H1 (cell line): ENCODE measurements at regions not wholly inside any gene's neighbourhood (a gene's known extent, or its start where the extent isn't known, plus 50 kb on each side); places are given as distances from the start of the nearest gene placed in this dataset.

Experiments
- CTCF ChIA-PET: fragments of 300-600 bp; sonication (Branson Sonifier 250); formaldehyde crosslinking; loops from one replicate; lab custom pipeline; 2021; ENCODE audit not compliant: partially characterized antibody; lab: Charles Lee
- POLR2A ChIA-PET: fragments of 300-600 bp; sonication (Branson Sonifier 250); formaldehyde crosslinking; loops from one replicate; lab custom pipeline; 2021; ENCODE audit warnings: inconsistent platforms; ENCODE audit not compliant: partially characterized antibody; lab: Charles Lee
- DNase-seq, 2 experiments: peaks; one replicate each; pipeline versions ENCODE4 v3.0.0 to v3.0.0-alpha.2; 2010 to 2022; ENCODE audit warnings: low spot score in 2 of 2, low read depth in 1 of 2, mixed read lengths in 1 of 2
- FAIRE-seq: peaks from 2 replicates; lab custom pipeline; 2011; peaks lifted over from hg19 to GRCh38; lab: Jason Lieb, UNC
- H2AFZ ChIP-seq: 2 replicates; pipeline ENCODE4 v1.8.1; 2012; ENCODE audit warnings: low read length, inconsistent platforms
- H2AK5ac ChIP-seq: 2 replicates; pipeline ENCODE4 v1.6.1; 2013; ENCODE audit warnings: low read depth, low read length
- H2BK120ac ChIP-seq: replicated peaks from 2 replicates; pipeline ENCODE3; 2013; ENCODE audit warnings: low read depth, low read length, inconsistent platforms
- H2BK12ac ChIP-seq: 2 replicates; pipeline ENCODE4 v1.6.1; 2013; ENCODE audit warnings: low read depth, low read length
- H2BK15ac ChIP-seq: 2 replicates; pipeline ENCODE4 v1.6.1; 2013; ENCODE audit warnings: low read length
- H2BK20ac ChIP-seq: 2 replicates; pipeline ENCODE4 v1.6.1; 2013; ENCODE audit warnings: low read length
- H2BK5ac ChIP-seq: 2 replicates; pipeline ENCODE4 v1.6.1; 2013; ENCODE audit warnings: low read depth, low read length
- H3K14ac ChIP-seq: 2 replicates; pipeline ENCODE4 v1.6.1; 2013; ENCODE audit warnings: inconsistent platforms; ENCODE audit not compliant: insufficient read length
- H3K18ac ChIP-seq: 2 replicates; pipeline ENCODE4 v1.6.1; 2013; ENCODE audit warnings: low read length; ENCODE audit errors: extremely low read depth
- H3K23ac ChIP-seq: 2 replicates; pipeline ENCODE4 v1.6.1; 2013; ENCODE audit warnings: inconsistent platforms; ENCODE audit not compliant: insufficient read length
- H3K23me2 ChIP-seq: 2 replicates; pipeline ENCODE4 v1.6.1; 2013; ENCODE audit warnings: low read depth, low read length
- H3K27ac ChIP-seq: 2 replicates; pipeline ENCODE4 v1.6.1; 2011; ENCODE audit warnings: low read depth, low read length, inconsistent platforms
- H3K27me3 ChIP-seq, 4 experiments: replicated peaks in 1 of 4; 1 replicate in 1 of 4; 2 replicates in 3 of 4; pipeline versions ENCODE4 v1.6.1 to v1.8.1; 2011 to 2013; ENCODE audit warnings: low read length in 3 of 4, mild to moderate bottlenecking in 3 of 4, inconsistent platforms in 2 of 4, mixed read lengths in 2 of 4, moderate library complexity in 1 of 4; ENCODE audit not compliant: control insufficient read depth in 3 of 4, insufficient read depth in 3 of 4; ENCODE audit errors: extremely low read depth in 1 of 4
- H3K36me3 ChIP-seq, 4 experiments: 2 replicates each; pipeline versions ENCODE4 v1.6.1 to v1.8.1; 2011 to 2013; ENCODE audit warnings: mild to moderate bottlenecking in 4 of 4, low read length in 3 of 4, moderate library complexity in 2 of 4, control low read depth in 1 of 4, inconsistent platforms in 1 of 4; ENCODE audit not compliant: insufficient read depth in 4 of 4, control insufficient read depth in 2 of 4
- H3K4ac ChIP-seq: replicated peaks from 2 replicates; pipeline ENCODE3; 2013; ENCODE audit warnings: low read length, low read depth, mixed read lengths, inconsistent platforms; ENCODE audit not compliant: insufficient read length
- H3K4me1 ChIP-seq, 4 experiments: replicated peaks in 1 of 4; 1 replicate in 1 of 4; 2 replicates in 3 of 4; pipeline versions ENCODE4 v1.6.1 to v1.8.1; 2011 to 2013; ENCODE audit warnings: low read length in 3 of 4, inconsistent platforms in 2 of 4, mixed read lengths in 1 of 4; ENCODE audit not compliant: insufficient read depth in 4 of 4, control insufficient read depth in 3 of 4
- H3K4me2 ChIP-seq, 2 experiments: 2 replicates each; pipeline versions ENCODE4 v1.6.1 to v1.8.1; 2011 to 2013; ENCODE audit warnings: low read depth in 2 of 2, low read length in 2 of 2, control low read depth in 1 of 2, inconsistent platforms in 1 of 2, mild to moderate bottlenecking in 1 of 2; ENCODE audit not compliant: insufficient read depth in 1 of 2
- H3K4me3 ChIP-seq, 4 experiments: fragments of 200-600, 300-600 bp in 1 of 4; sonication (generic), shearing (Covaris generic), sonication (Bioruptor Twin) in 1 of 4; 2 replicates each; pipeline versions ENCODE4 v1.5.1 to v1.8.1; 2011 to 2016; ENCODE audit warnings: low read length in 4 of 4, low read depth in 3 of 4, control low read depth in 2 of 4, inconsistent platforms in 2 of 4, mild to moderate bottlenecking in 2 of 4, mixed read lengths in 1 of 4, moderate library complexity in 1 of 4; ENCODE audit not compliant: insufficient read depth in 2 of 4; ENCODE audit errors: extremely low read depth in 1 of 4
- H3K56ac ChIP-seq: replicated peaks from 2 replicates; pipeline ENCODE3; 2013; ENCODE audit warnings: low read depth, mild to moderate bottlenecking, mixed read lengths, low read length, inconsistent platforms; ENCODE audit not compliant: insufficient read length
- H3K79me1 ChIP-seq: 2 replicates; pipeline ENCODE4 v1.6.1; 2013; ENCODE audit warnings: low read depth, low read length, control low read depth
- H3K79me2 ChIP-seq, 2 experiments: 2 replicates each; pipeline versions ENCODE4 v1.6.1 to v1.8.1; 2012 to 2013; ENCODE audit warnings: low read length in 2 of 2, mild to moderate bottlenecking in 2 of 2, inconsistent platforms in 1 of 2; ENCODE audit not compliant: insufficient read depth in 2 of 2, control insufficient read depth in 1 of 2
- H3K9ac ChIP-seq, 4 experiments: replicated peaks in 1 of 4; 1 replicate in 1 of 4; 2 replicates in 3 of 4; pipeline versions ENCODE4 v1.6.1 to v1.8.1; 2011 to 2013; ENCODE audit warnings: low read depth in 3 of 4, low read length in 3 of 4, control low read depth in 2 of 4, mild to moderate bottlenecking in 2 of 4, moderate library complexity in 2 of 4, inconsistent platforms in 1 of 4; ENCODE audit errors: extremely low read depth in 1 of 4
- H3K9me3 ChIP-seq, 2 experiments: 2 replicates each; pipeline versions ENCODE4 v1.6.1 to v1.8.1; 2012 to 2013; ENCODE audit warnings: mild to moderate bottlenecking in 2 of 2, moderate library complexity in 2 of 2, control low read depth in 1 of 2, inconsistent platforms in 1 of 2, low read depth in 1 of 2, low read length in 1 of 2, mixed read lengths in 1 of 2; ENCODE audit not compliant: insufficient read depth in 2 of 2
- H4K20me1 ChIP-seq, 2 experiments: replicated peaks in 1 of 2; 2 replicates each; pipeline versions ENCODE3 to v1.8.1; 2011 to 2013; ENCODE audit warnings: inconsistent platforms in 2 of 2, low read length in 2 of 2, mild to moderate bottlenecking in 1 of 2; ENCODE audit not compliant: insufficient read depth in 2 of 2, control insufficient read depth in 1 of 2
- H4K5ac ChIP-seq: 2 replicates; pipeline ENCODE4 v1.6.1; 2013; ENCODE audit warnings: low read length, low read depth, mixed read lengths, inconsistent platforms; ENCODE audit not compliant: insufficient read length
- H4K8ac ChIP-seq: 2 replicates; pipeline ENCODE4 v1.8.0; 2013; ENCODE audit warnings: mild to moderate bottlenecking, moderate library complexity, low read length, inconsistent platforms; ENCODE audit not compliant: insufficient read depth; ENCODE audit errors: extremely low read depth
- H4K91ac ChIP-seq: replicated peaks from 2 replicates; pipeline ENCODE3; 2013; ENCODE audit warnings: low read length, mixed read lengths, inconsistent platforms; ENCODE audit not compliant: insufficient read length
- ATF3 ChIP-seq: IDR thresholded peaks from 2 replicates; pipeline ENCODE4 v1.6.1; 2011; ENCODE audit warnings: low read depth, mild to moderate bottlenecking, low read length; ENCODE audit not compliant: insufficient read depth
- BRCA1 ChIP-seq: IDR thresholded peaks from 2 replicates; pipeline ENCODE4 v1.6.1; 2012; ENCODE audit warnings: low read depth, low read length, improper control_type of control experiment
- CHD1 ChIP-seq: IDR thresholded peaks from 2 replicates; pipeline ENCODE4 v1.6.1; 2012; ENCODE audit warnings: low read depth, low read length, improper control_type of control experiment
- CTBP2 ChIP-seq: IDR thresholded peaks from 2 replicates; pipeline ENCODE4 v1.7.0; 2011; ENCODE audit warnings: borderline replicate concordance, mild to moderate bottlenecking, moderate library complexity, mixed read lengths, low read length; ENCODE audit not compliant: insufficient read depth, insufficient read length
- EP300 ChIP-seq, 2 experiments: IDR thresholded peaks; 1 replicate in 1 of 2; 2 replicates in 1 of 2; pipeline ENCODE4 v1.6.1; 2011 to 2012; ENCODE audit warnings: low read depth in 2 of 2, low read length in 2 of 2, mild to moderate bottlenecking in 2 of 2, borderline replicate concordance in 1 of 2, inconsistent platforms in 1 of 2, moderate library complexity in 1 of 2
- JUN ChIP-seq: IDR thresholded peaks from 2 replicates; pipeline ENCODE4 v1.6.1; 2011; ENCODE audit warnings: low read depth, mild to moderate bottlenecking, improper control_type of control experiment, low read length
- PHF8 ChIP-seq: fragments of 200-600 bp; sonication (generic); conservative IDR thresholded peaks from 2 replicates; pipeline ENCODE4 v1.7.1; 2012; ENCODE audit warnings: low read depth, mild to moderate bottlenecking, inconsistent platforms, low read length, moderate library complexity
- POU5F1 ChIP-seq: IDR thresholded peaks from 2 replicates; pipeline ENCODE4 v1.6.1; 2011; ENCODE audit warnings: low read depth, mild to moderate bottlenecking, low read length, moderate library complexity
- SP4 ChIP-seq: IDR thresholded peaks from 2 replicates; pipeline ENCODE4 v1.6.1; 2012; ENCODE audit warnings: low read length, inconsistent platforms
- WGBS, 2 experiments: shearing (Covaris generic) in 1 of 2; methylation state at CpG; one replicate each; pipeline versions ENCODE4 v1.1.6 to v1.1.7; 2013 to 2015; ENCODE audit warnings: low lambda C conversion rate in 2 of 2, mixed read lengths in 2 of 2, inconsistent platforms in 1 of 2, low coverage in 1 of 2, missing lambda C conversion rate in 1 of 2; ENCODE audit not compliant: insufficient replicate concordance in 2 of 2, insufficient coverage in 1 of 2, insufficient read length in 1 of 2; ENCODE audit errors: extremely low coverage in 1 of 2, missing lambda C conversion rate in 1 of 2; 5-methylcytosine and 5-hydroxymethylcytosine counted together

- Histone ChIP-seq H3K9ac (no peak overlapping the region), H3K27ac (peak overlapping the region; percentile 44; the same call in 1 of the 2 replicates), H2BK12ac (no peak overlapping the region), H2BK120ac (peak overlapping the region; percentile 35), H4K20me1 (peaks cover 0 to 2% of the 10 kb centered on the region in 2 experiments), H2AFZ (no peak overlapping the region), H3K27me3 (no peaks in the 10 kb centered on the region), H3K4me1 (peaks cover 3 to 37% (median 17%) of the 10 kb centered on the region in 4 experiments), H3K9me3 (no peaks in the 10 kb centered on the region), H4K8ac (no peak overlapping the region), H3K4ac (no peak overlapping the region), H2BK20ac (no peak overlapping the region), H2BK15ac (peak overlapping the region; percentile 76; the same call in 1 of the 2 replicates), H3K56ac (no peak overlapping the region), H3K23me2 (no peaks in the 10 kb centered on the region), H2BK5ac (no peak overlapping the region), H3K36me3 (peaks cover 0 to 3% (median 0%) of the 10 kb centered on the region in 4 experiments; a peak in 1 of 8 replicates), H3K14ac (no peak overlapping the region), H3K79me1 (peaks cover 4% of the 10 kb centered on the region), H3K4me3 (no peak overlapping the region), H3K79me2 (peaks cover 3 to 92% of the 10 kb centered on the region in 2 experiments), H3K18ac (no peak overlapping the region), H3K4me2 (no peak overlapping the region; a peak in 1 of 4 replicates), H3K23ac (no peak overlapping the region), H4K91ac (peak overlapping the region; percentile 71), H4K5ac (no peak overlapping the region), H2AK5ac (peak overlapping the region; percentile 96)
- FAIRE-seq (no peak), DNase-seq (no peak)
- CTCF ChIA-PET: interaction anchor here (0.6 to 1.3 kb wide), 8 partner anchors 13 to 146 kb away, joined by 3 to 4 read pairs (median 3); no protein-coding TSS in a partner anchor
- POLR2A ChIA-PET: interaction anchor here (2.4 kb wide), 1 partner anchor 151 kb away, joined by 6 read pairs; no protein-coding TSS in a partner anchor
- WGBS, 2 experiments: 84% methylated on average over 7 of the region's 11 CpGs; no CpG with 5 or more reads in 1 of the 2 experiments
- no peak for TF ChIP-seq JUN
- no peak for TF ChIP-seq CTBP2
- TF ChIP-seq PHF8: no peak
- no peak for TF ChIP-seq ATF3
- TF ChIP-seq SP4: no peak
- no peak for TF ChIP-seq BRCA1
- TF ChIP-seq CHD1: no peak
- no peak for TF ChIP-seq EP300 (IDR thresholded peaks at IDR 0.05; ENCODE audit: borderline replicate concordance in 1 of 2, low read depth in 2 of 2, low read length in 2 of 2)
- no peak for TF ChIP-seq POU5F1
These were observed 152.2 kb downstream of the SOX4 start for GRCh38 chr6:21745543-21746337.
